Mesothelial cell of epicardium (in vitro differentiated cells): ENCODE measurements at regions not wholly inside any gene's neighbourhood (a gene's known extent, or its start where the extent isn't known, plus 50 kb on each side); places are given as distances from the start of the nearest gene placed in this dataset.
"Not testable (repeated sequence)": the region's sequence is repeated elsewhere in the genome, so short reads cannot be mapped to it uniquely, and the experiment has no call there.

ENCODE experiments used
- DNase-seq, 2 experiments: peaks; one replicate each; pipeline ENCODE4 v3.0.0; 2021; ENCODE audit warnings: low spot score in 2 of 2; ENCODE audit not compliant: unreplicated experiment in 2 of 2
- H3K27ac Mint-ChIP-seq: 2 replicates; pipeline ENCODE4 v1.8.0; 2021; ENCODE audit warnings: mixed read lengths
- H3K27me3 Mint-ChIP-seq: 2 replicates; pipeline ENCODE4 v1.8.0; 2021; ENCODE audit warnings: low read depth, mixed read lengths
- H3K36me3 Mint-ChIP-seq: 2 replicates; pipeline ENCODE4 v1.8.0; 2021; ENCODE audit warnings: mixed read lengths
- H3K4me1 Mint-ChIP-seq: 2 replicates; pipeline ENCODE4 v1.8.0; 2021; ENCODE audit warnings: mixed read lengths
- H3K4me3 Mint-ChIP-seq: 2 replicates; pipeline ENCODE4 v1.8.0; 2021; ENCODE audit warnings: mild to moderate bottlenecking, moderate library complexity, mixed read lengths
- H3K9me3 Mint-ChIP-seq: 2 replicates; pipeline ENCODE4 v1.8.0; 2021; ENCODE audit warnings: mixed read lengths
- CTCF ChIP-seq: fragments of 200-600 bp; sonication (generic); IDR thresholded peaks from one replicate; pipeline ENCODE4 v1.5.0; 2021; ENCODE audit warnings: antibody characterized with exemption; ENCODE audit not compliant: unreplicated experiment

GRCh38 chrX:39796856-39797255, 300.9 kb downstream of the BCOR start:
- peaks cover 6% of the 10 kb centered on the region for H3K4me1 Mint-ChIP-seq
- no peak for TF ChIP-seq CTCF
- no peak overlapping the region for H3K27ac Mint-ChIP-seq
- H3K36me3 Mint-ChIP-seq = no peaks in the 10 kb centered on the region
- DNase-seq = no peak
- H3K9me3 Mint-ChIP-seq = peaks cover 13% of the 10 kb centered on the region
- no peak overlapping the region for H3K4me3 Mint-ChIP-seq
- H3K27me3 Mint-ChIP-seq = no peaks in the 10 kb centered on the region

- not testable (repeated sequence) for H3K4me3 Mint-ChIP-seq, H3K27me3 Mint-ChIP-seq, H3K27ac Mint-ChIP-seq, DNase-seq, H3K36me3 Mint-ChIP-seq
- Mint-ChIP-seq H3K4me1 (peaks cover 12% of the 10 kb centered on the region), H3K9me3 (peaks cover 13% of the 10 kb centered on the region)
These were observed 299.3 kb downstream of the BCOR start for GRCh38 chrX:39798488-39798887.

- Mint-ChIP-seq H3K36me3 (no peaks in the 10 kb centered on the region), H3K27me3 (no peaks in the 10 kb centered on the region), H3K9me3 (peaks cover 20% of the 10 kb centered on the region), H3K4me3 (no peak overlapping the region), H3K4me1 (peaks cover 6% of the 10 kb centered on the region), H3K27ac (no peak overlapping the region)
- TF ChIP-seq CTCF = no peak
- DNase-seq = no peak
These were observed 295.4 kb downstream of the BCOR start for GRCh38 chrX:39802354-39802753.

GRCh38 chrX:39802908-39803307, 294.9 kb downstream of the BCOR start:
- no peak for DNase-seq
- no peak for TF ChIP-seq CTCF
- peaks cover 9% of the 10 kb centered on the region for H3K4me1 Mint-ChIP-seq
- peaks cover 18% of the 10 kb centered on the region for H3K9me3 Mint-ChIP-seq
- no peak overlapping the region for H3K4me3 Mint-ChIP-seq
- no peaks in the 10 kb centered on the region for H3K36me3 Mint-ChIP-seq
- no peaks in the 10 kb centered on the region for H3K27me3 Mint-ChIP-seq
- H3K27ac Mint-ChIP-seq = no peak overlapping the region

- no peak for DNase-seq
- H3K9me3 Mint-ChIP-seq = peaks cover 17% of the 10 kb centered on the region
- no peak overlapping the region for H3K27ac Mint-ChIP-seq
These were observed 292.7 kb downstream of the BCOR start for GRCh38 chrX:39805022-39805421.

GRCh38 chrX:39805825-39806224, 291.9 kb downstream of the BCOR start:
- H3K27ac Mint-ChIP-seq = no peak overlapping the region
- no peaks in the 10 kb centered on the region for H3K36me3 Mint-ChIP-seq
- H3K9me3 Mint-ChIP-seq = peaks cover 19% of the 10 kb centered on the region
- no peak overlapping the region for H3K4me3 Mint-ChIP-seq
- no peaks in the 10 kb centered on the region for H3K27me3 Mint-ChIP-seq
- H3K4me1 Mint-ChIP-seq = peaks cover 25% of the 10 kb centered on the region
- no peak for DNase-seq
- no peak for TF ChIP-seq CTCF

More at GRCh38 chrX:39805022-39805421, 292.7 kb downstream of the BCOR start:
- no peak for TF ChIP-seq CTCF
- Mint-ChIP-seq H3K27me3 (no peaks in the 10 kb centered on the region), H3K4me3 (no peak overlapping the region), H3K4me1 (peaks cover 25% of the 10 kb centered on the region), H3K36me3 (no peaks in the 10 kb centered on the region)
